NT2/D1 (cell line): ENCODE measurements at regions not wholly inside any gene's neighbourhood (a gene's known extent, or its start where the extent isn't known, plus 50 kb on each side); places are given as distances from the start of the nearest gene placed in this dataset.
"Not testable (repeated sequence)": the region's sequence is repeated elsewhere in the genome, so short reads cannot be mapped to it uniquely, and the experiment has no call there.

Experiments
- DNase-seq: peaks from one replicate; pipeline ENCODE4 v3.0.0-alpha.2; 2011; ENCODE audit warnings: low read depth, low spot score
- H3K27me3 ChIP-seq: 2 replicates; pipeline ENCODE4 v1.6.0; 2011; ENCODE audit warnings: mild to moderate bottlenecking; ENCODE audit not compliant: insufficient read length, insufficient read depth
- H3K36me3 ChIP-seq: 2 replicates; pipeline ENCODE4 v1.6.1; 2011; ENCODE audit warnings: mild to moderate bottlenecking, low read length, mixed read lengths; ENCODE audit not compliant: insufficient read depth, insufficient read length
- H3K4me1 ChIP-seq: 2 replicates; pipeline ENCODE4 v1.5.1; 2011; ENCODE audit not compliant: insufficient read depth, insufficient read length
- H3K4me3 ChIP-seq: 2 replicates; pipeline ENCODE4 v1.5.1; 2011; ENCODE audit warnings: low read depth; ENCODE audit not compliant: insufficient read length
- H3K9ac ChIP-seq: 2 replicates; pipeline ENCODE4 v1.6.0; 2011; ENCODE audit warnings: low read depth; ENCODE audit not compliant: insufficient read length
- H3K9me3 ChIP-seq: 2 replicates; pipeline ENCODE4 v1.5.1; 2011; ENCODE audit warnings: mild to moderate bottlenecking, low read length; ENCODE audit not compliant: insufficient read depth

DNA sequence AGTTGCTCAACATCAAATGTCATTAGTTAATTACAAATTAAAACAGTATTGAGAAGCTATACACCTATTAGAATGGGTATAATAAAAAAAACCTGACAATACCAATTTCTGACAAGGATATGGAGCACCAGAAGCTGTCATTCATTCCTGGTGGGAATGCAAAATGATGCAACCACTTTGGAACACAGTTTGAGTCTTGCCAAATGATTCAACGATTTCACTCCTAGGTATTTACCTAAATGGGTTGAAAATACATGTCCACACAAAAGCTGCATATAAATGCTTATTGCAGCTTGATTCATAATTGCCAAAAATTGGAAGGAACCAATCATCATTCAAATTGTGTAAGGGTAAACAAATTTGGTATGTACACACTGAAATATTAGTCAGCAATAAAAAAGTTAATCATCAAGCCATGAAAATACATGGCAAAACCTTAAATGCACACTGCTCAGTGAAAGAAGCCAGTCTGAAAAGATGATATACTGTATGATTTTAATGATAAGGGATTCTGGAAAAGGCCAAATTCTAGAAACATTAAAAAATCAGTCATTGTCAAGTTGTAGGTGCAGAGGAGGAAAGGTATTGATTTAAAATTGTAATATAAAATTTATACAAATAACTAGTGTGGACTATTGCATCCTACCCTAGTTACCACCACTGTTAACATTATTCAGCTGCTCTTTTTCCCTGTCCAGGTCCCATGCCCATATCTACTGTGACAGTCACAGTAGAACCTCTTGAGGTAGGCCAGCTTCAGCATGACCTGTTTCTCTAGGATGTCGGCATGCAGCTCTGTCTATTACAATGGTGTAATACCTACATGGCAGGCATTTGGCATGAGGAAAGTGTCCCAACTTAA, 356.4 kb upstream of the SPATA31A3 start:
- H3K4me1 ChIP-seq, DNase-seq, H3K9ac ChIP-seq, H3K4me3 ChIP-seq, H3K9me3 ChIP-seq, H3K27me3 ChIP-seq, H3K36me3 ChIP-seq: not testable (repeated sequence)

GRCh38 chr9:67348094-67348493, 355.7 kb upstream of the SPATA31A3 start:
- H3K9ac ChIP-seq, H3K4me1 ChIP-seq, H3K9me3 ChIP-seq, H3K27me3 ChIP-seq, H3K4me3 ChIP-seq, DNase-seq, H3K36me3 ChIP-seq: not testable (repeated sequence)

DNA sequence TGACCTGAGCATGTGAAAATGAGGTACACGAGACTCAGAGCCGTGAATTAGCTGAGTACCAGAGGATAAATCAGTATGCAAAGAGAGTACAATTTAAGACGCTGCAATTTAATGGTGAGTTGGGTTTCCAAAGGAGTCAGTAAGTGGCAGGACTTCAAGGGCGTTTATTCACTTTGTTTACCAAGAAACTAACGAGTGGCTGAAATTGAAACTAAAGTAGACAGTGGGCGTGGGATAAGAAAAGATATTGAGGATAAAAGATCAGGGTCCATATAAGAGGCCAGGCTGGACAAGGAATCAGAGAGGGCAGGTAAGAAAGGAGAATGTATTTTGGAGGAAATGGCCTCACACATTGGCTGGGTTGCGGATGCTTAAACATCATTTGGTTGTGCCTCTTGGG, 346.9 kb upstream of the SPATA31A3 start:
- H3K9ac ChIP-seq, H3K9me3 ChIP-seq, H3K36me3 ChIP-seq, DNase-seq, H3K27me3 ChIP-seq, H3K4me1 ChIP-seq, H3K4me3 ChIP-seq: not testable (repeated sequence)

- not testable (repeated sequence) for H3K9me3 ChIP-seq, H3K36me3 ChIP-seq, H3K4me3 ChIP-seq
These were observed 345.9 kb upstream of the SPATA31A3 start for GRCh38 chr9:67338201-67338600.

GRCh38 chr9:67334727-67335572, 342.6 kb upstream of the SPATA31A3 start:
- not testable (repeated sequence) for H3K27me3 ChIP-seq, H3K4me1 ChIP-seq, H3K4me3 ChIP-seq, H3K9me3 ChIP-seq, H3K36me3 ChIP-seq, DNase-seq, H3K9ac ChIP-seq

More at GRCh38 chr9:67338201-67338600, 345.9 kb upstream of the SPATA31A3 start:
- not testable (repeated sequence) for H3K4me1 ChIP-seq, H3K9ac ChIP-seq, H3K27me3 ChIP-seq, DNase-seq

DNA sequence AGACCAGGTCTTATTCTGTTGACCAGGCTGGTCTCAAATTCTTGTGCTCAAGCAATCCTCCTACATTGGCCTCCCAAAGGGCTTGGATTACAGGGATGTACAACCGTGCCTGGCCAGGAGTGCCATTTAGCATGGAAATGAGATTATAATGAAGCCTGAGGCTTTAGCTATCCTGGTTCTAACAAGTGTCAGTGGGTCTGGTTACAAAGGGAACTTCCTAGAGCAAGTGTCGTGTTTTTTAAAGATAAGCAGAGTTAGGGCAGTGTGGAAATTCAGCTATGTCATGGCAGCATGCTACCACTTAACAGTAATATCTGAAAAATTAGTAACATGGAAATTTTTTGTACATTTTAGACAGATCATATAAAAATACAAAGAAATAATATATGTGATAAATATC, 339.3 kb upstream of the SPATA31A3 start:
- not testable (repeated sequence) for H3K27me3 ChIP-seq, H3K4me1 ChIP-seq, DNase-seq, H3K9ac ChIP-seq, H3K36me3 ChIP-seq, H3K9me3 ChIP-seq, H3K4me3 ChIP-seq

DNA sequence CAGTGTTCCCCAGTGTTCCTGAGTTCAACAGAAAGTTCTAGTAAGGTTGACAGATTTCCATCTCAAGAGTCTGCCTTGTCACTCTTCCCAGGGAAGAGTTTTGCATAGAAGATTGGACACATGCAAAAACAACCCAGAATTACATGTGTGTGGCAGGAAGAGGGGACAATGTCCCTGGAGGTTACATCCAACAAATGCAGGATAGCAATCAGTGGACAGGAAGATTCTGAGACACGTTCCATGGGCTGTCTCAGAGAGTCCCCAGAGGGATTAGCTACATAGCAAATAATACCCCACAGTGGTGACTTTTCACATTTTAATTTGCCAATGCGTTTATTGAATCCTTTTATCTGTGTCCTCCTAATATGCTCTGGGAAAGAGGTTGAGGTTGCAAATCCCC, 321.1 kb upstream of the SPATA31A3 start:
- H3K36me3 ChIP-seq, H3K27me3 ChIP-seq, DNase-seq, H3K9ac ChIP-seq, H3K4me1 ChIP-seq, H3K9me3 ChIP-seq, H3K4me3 ChIP-seq: not testable (repeated sequence)

- H3K36me3 ChIP-seq, H3K9ac ChIP-seq, H3K27me3 ChIP-seq, H3K4me1 ChIP-seq, DNase-seq, H3K9me3 ChIP-seq, H3K4me3 ChIP-seq: not testable (repeated sequence)
These were observed 320.2 kb upstream of the SPATA31A3 start for GRCh38 chr9:67312504-67312903.

DNA sequence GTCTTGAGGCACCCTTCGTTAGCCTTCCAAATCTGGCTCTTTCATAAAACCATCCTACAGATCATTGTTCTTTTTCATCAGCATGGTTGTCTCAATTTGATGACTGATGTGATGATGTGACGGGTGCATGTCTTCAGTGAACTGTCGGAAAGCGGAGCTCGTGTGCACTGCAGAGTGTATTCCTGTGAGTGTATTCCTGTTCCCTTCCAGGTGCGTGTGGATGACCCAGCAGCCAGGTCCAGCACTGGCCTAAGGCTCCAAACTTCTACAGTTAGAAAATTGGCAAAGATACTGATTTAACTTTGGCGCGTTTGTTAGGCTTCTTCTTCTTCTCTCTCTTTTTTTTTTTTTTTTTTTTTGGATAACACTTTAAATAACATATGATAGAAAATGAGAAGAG, 314.8 kb upstream of the SPATA31A3 start:
- not testable (repeated sequence) for H3K27me3 ChIP-seq, DNase-seq, H3K36me3 ChIP-seq, H3K9me3 ChIP-seq, H3K9ac ChIP-seq, H3K4me3 ChIP-seq, H3K4me1 ChIP-seq

- H3K4me3 ChIP-seq, DNase-seq, H3K27me3 ChIP-seq, H3K9me3 ChIP-seq, H3K4me1 ChIP-seq, H3K9ac ChIP-seq, H3K36me3 ChIP-seq: not testable (repeated sequence)
These were observed 296.4 kb upstream of the SPATA31A3 start for GRCh38 chr9:67288797-67289196.

DNA sequence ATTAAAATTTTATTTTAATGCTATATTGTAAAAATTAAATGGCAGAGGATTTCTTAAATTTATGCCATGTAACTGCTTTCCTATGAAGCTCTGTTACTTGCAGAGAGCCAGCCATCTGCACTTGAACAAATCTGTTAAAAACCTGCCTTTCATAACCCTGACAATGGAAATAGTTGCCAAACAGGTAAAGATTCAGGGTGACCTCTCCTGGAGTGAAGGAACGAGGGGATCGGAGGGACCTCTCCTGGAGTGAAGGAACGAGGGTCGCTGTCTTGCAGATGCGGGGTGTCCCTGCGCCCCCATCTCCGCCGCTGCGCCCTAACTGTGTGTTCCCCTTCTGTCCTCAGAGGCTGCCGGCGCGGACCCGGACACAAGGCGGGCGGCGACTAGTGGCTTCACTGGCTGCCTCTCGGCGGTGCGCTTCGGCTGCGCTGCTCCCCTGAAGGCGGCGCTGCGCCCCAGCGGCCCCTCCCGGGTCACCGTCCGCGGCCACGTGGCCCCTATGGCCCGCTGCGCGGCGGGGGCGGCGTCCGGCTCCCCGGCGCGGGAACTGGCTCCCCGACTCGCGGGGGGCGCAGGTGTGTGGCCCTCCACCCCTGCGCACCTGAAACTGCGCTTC, 295.9 kb upstream of the SPATA31A3 start:
- H3K36me3 ChIP-seq, H3K27me3 ChIP-seq, H3K9ac ChIP-seq, H3K9me3 ChIP-seq, H3K4me1 ChIP-seq, DNase-seq, H3K4me3 ChIP-seq: not testable (repeated sequence)
